Breast epithelium (tissue), 3 donors: ENCODE measurements at regions not wholly inside any gene's neighbourhood (a gene's known extent, or its start where the extent isn't known, plus 50 kb on each side); places are given as distances from the start of the nearest gene placed in this dataset.

Experiments
- POLR2A ChIP-seq: fragments of 450-650 bp; IDR thresholded peaks from one replicate; pipeline ENCODE4 v1.6.1; 2016; ENCODE audit warnings: antibody characterized with exemption, mild to moderate bottlenecking, moderate library complexity
- POLR2AphosphoS5 ChIP-seq, 3 donors: sonication (generic); formaldehyde crosslinking; IDR thresholded peaks; one replicate each; pipeline ENCODE4 v1.6.1; 2017; ENCODE audit warnings: antibody characterized with exemption in 3 of 3
- TF ChIP-seq, protein P1 (sequence below), 3 donors: fragments of 450-650 bp; IDR thresholded peaks; one replicate each; pipeline ENCODE4 v1.5.1; 2016 to 2017; ENCODE audit warnings: antibody characterized with exemption in 3 of 3, mild to moderate bottlenecking in 3 of 3, moderate library complexity in 3 of 3

DNA sequence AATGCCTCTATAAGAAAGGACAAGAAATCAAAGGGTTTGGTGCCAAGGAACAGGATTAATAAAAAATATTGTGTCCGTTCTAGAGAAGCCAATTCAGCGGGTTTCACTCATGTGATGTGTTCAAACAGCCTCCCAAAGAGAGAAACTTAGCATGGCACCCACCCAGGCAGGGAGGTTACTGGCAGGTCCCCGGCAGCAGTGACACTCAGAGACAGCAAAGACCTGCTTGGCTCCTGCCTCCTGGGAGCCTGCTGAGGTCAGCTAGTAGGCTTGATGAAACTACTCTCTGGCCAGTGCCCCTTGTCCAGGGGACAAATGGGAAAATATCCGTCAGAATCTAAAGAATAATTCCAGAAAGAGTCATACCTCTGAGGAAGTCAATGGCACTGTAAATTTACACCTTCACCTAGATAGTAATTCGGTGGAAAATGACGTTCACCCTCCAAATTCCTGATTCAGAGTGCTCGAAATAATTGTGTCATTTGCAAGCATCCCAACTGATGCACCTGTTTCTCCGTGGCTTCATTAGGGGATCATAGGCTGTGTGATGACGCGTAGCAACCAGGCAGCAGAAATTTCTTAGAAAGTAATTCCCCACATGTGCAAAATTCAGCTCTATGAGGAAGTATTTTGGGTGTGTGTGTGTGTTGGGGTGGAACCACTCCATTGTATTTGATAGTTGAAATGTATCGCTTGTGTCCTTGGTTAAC, 481.5 kb upstream of the ZFHX3 start:
- TF ChIP-seq, protein P1, sequence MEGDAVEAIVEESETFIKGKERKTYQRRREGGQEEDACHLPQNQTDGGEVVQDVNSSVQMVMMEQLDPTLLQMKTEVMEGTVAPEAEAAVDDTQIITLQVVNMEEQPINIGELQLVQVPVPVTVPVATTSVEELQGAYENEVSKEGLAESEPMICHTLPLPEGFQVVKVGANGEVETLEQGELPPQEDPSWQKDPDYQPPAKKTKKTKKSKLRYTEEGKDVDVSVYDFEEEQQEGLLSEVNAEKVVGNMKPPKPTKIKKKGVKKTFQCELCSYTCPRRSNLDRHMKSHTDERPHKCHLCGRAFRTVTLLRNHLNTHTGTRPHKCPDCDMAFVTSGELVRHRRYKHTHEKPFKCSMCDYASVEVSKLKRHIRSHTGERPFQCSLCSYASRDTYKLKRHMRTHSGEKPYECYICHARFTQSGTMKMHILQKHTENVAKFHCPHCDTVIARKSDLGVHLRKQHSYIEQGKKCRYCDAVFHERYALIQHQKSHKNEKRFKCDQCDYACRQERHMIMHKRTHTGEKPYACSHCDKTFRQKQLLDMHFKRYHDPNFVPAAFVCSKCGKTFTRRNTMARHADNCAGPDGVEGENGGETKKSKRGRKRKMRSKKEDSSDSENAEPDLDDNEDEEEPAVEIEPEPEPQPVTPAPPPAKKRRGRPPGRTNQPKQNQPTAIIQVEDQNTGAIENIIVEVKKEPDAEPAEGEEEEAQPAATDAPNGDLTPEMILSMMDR (IDR thresholded peaks at IDR 0.05), result no peak
- TF ChIP-seq POLR2A (no peak), POLR2AphosphoS5 (IDR thresholded peaks at IDR 0.05) (no peak)
